ENCODE measurements at regions not wholly inside any gene's neighbourhood (a gene's known extent, or its start where the extent isn't known, plus 50 kb on each side); places are given as distances from the start of the nearest gene placed in this dataset.
"Not testable (repeated sequence)": the region's sequence is repeated elsewhere in the genome, so short reads cannot be mapped to it uniquely, and the experiment has no call there.

- no peaks in the 10 kb centered on the region for H4K20me1 ChIP-seq (ENCODE audit: insufficient read depth, low read length)
Measured at GRCh38 chr3:62951037-62951613, 75.9 kb upstream of the CADPS start.

DNA sequence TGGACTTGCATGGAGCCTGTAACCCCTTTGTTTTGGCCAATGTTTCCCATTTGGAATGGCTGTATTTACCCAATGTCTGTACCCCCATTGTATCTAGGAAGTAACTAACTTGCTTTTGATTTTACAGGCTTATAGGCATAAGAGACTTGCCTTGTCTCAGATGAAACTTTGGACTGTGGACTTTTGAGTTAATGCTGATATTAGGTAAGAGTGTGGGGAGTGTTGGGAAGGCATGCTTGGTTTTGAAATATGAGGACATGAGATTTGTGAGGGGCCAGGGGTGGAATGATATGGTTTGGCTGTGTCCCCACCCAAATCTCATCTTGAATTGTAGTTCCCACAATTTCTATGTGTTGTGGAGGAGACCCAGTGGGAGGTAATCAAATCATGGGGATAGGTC, 76.7 kb upstream of the CADPS start:
- not testable (repeated sequence) for H4K20me1 ChIP-seq (ENCODE audit: insufficient read depth, low read length); H2AFZ ChIP-seq (ENCODE audit: low read depth, low read length); H3K4me3 Mint-ChIP-seq (ENCODE audit: unreplicated experiment); FAIRE-seq; H3K27ac ChIP-seq (ENCODE audit: low read depth, low read length); H3K27me3 ChIP-seq (ENCODE audit: insufficient read depth, low read length); H3K4me2 ChIP-seq (ENCODE audit: low read length); H3K4me1 ChIP-seq (ENCODE audit: insufficient read depth, low read length); H3K79me2 ChIP-seq (ENCODE audit: insufficient read depth, low read length); H3K9me3 ChIP-seq (ENCODE audit: insufficient read depth, low read depth, low read length); H3K4me1 Mint-ChIP-seq (ENCODE audit: low read depth, unreplicated experiment); H3K9ac ChIP-seq (ENCODE audit: low read length); H3K4me3 ChIP-seq (ENCODE audit: insufficient read depth, low read depth, low read length); H3K27me3 Mint-ChIP-seq (ENCODE audit: low read depth, unreplicated experiment); H3K36me3 ChIP-seq (ENCODE audit: insufficient read depth, low read length); H3K27ac Mint-ChIP-seq (ENCODE audit: unreplicated experiment); H3K9me3 Mint-ChIP-seq (ENCODE audit: unreplicated experiment); H3K36me3 Mint-ChIP-seq (ENCODE audit: low read depth, unreplicated experiment); DNase-seq (ENCODE audit: low read depth)

More at GRCh38 chr3:62951037-62951613, 75.9 kb upstream of the CADPS start:
- Mint-ChIP-seq H3K4me1 (ENCODE audit: low read depth, unreplicated experiment) (no peaks in the 10 kb centered on the region), H3K9me3 (ENCODE audit: unreplicated experiment) (no peaks in the 10 kb centered on the region), H3K4me3 (ENCODE audit: unreplicated experiment) (no peak overlapping the region), H3K27ac (ENCODE audit: unreplicated experiment) (no peak overlapping the region), H3K36me3 (ENCODE audit: low read depth, unreplicated experiment) (no peaks in the 10 kb centered on the region), H3K27me3 (ENCODE audit: low read depth, unreplicated experiment) (no peaks in the 10 kb centered on the region)
- Histone ChIP-seq H3K27me3 (ENCODE audit: insufficient read depth, low read length) (no peaks in the 10 kb centered on the region), H3K79me2 (ENCODE audit: insufficient read depth, low read length) (no peaks in the 10 kb centered on the region), H3K4me2 (ENCODE audit: low read length) (no peak overlapping the region), H3K36me3 (ENCODE audit: insufficient read depth, low read length) (no peaks in the 10 kb centered on the region), H2AFZ (ENCODE audit: low read depth, low read length) (no peak overlapping the region), H3K9me3 (ENCODE audit: insufficient read depth, low read depth, low read length) (no peaks in the 10 kb centered on the region), H3K9ac (ENCODE audit: low read length) (no peak overlapping the region), H3K4me1 (ENCODE audit: insufficient read depth, low read length) (no peaks in the 10 kb centered on the region), H3K4me3 (ENCODE audit: insufficient read depth, low read depth, low read length) (no peak overlapping the region), H3K27ac (ENCODE audit: low read depth, low read length) (no peak overlapping the region)
- no peak for DNase-seq (ENCODE audit: low read depth)
- no peak for TF ChIP-seq EZH2 (IDR thresholded peaks at IDR 0.05; ENCODE audit: insufficient read depth, low read length)
- TF ChIP-seq, protein P1, sequence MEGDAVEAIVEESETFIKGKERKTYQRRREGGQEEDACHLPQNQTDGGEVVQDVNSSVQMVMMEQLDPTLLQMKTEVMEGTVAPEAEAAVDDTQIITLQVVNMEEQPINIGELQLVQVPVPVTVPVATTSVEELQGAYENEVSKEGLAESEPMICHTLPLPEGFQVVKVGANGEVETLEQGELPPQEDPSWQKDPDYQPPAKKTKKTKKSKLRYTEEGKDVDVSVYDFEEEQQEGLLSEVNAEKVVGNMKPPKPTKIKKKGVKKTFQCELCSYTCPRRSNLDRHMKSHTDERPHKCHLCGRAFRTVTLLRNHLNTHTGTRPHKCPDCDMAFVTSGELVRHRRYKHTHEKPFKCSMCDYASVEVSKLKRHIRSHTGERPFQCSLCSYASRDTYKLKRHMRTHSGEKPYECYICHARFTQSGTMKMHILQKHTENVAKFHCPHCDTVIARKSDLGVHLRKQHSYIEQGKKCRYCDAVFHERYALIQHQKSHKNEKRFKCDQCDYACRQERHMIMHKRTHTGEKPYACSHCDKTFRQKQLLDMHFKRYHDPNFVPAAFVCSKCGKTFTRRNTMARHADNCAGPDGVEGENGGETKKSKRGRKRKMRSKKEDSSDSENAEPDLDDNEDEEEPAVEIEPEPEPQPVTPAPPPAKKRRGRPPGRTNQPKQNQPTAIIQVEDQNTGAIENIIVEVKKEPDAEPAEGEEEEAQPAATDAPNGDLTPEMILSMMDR (IDR thresholded peaks at IDR 0.05; ENCODE audit: insufficient read depth, low read depth, low read length): no peak
- FAIRE-seq: no peak

- no peaks in the 10 kb centered on the region for H3K27me3 ChIP-seq (ENCODE audit: insufficient read depth, low read length)
- FAIRE-seq (no peak), DNase-seq (ENCODE audit: low read depth) (peak; percentile 13)
- no peak overlapping the region for H3K27ac ChIP-seq (ENCODE audit: low read depth, low read length)
- no peak overlapping the region for H3K9ac ChIP-seq (ENCODE audit: low read length)
- H3K79me2 ChIP-seq (ENCODE audit: insufficient read depth, low read length): no peaks in the 10 kb centered on the region
- H3K27me3 Mint-ChIP-seq (ENCODE audit: low read depth, unreplicated experiment): no peaks in the 10 kb centered on the region
- H3K4me1 Mint-ChIP-seq (ENCODE audit: low read depth, unreplicated experiment): no peaks in the 10 kb centered on the region
- H3K4me2 ChIP-seq (ENCODE audit: low read length): no peak overlapping the region
- no peaks in the 10 kb centered on the region for H3K36me3 ChIP-seq (ENCODE audit: insufficient read depth, low read length)
- H2AFZ ChIP-seq (ENCODE audit: low read depth, low read length): no peak overlapping the region
- H3K4me1 ChIP-seq (ENCODE audit: insufficient read depth, low read length): no peaks in the 10 kb centered on the region
- H3K9me3 ChIP-seq (ENCODE audit: insufficient read depth, low read depth, low read length): no peaks in the 10 kb centered on the region
- no peak overlapping the region for H3K4me3 ChIP-seq (ENCODE audit: insufficient read depth, low read depth, low read length)
- no peaks in the 10 kb centered on the region for H3K36me3 Mint-ChIP-seq (ENCODE audit: low read depth, unreplicated experiment)
- H3K4me3 Mint-ChIP-seq (ENCODE audit: unreplicated experiment): no peak overlapping the region
- H3K27ac Mint-ChIP-seq (ENCODE audit: unreplicated experiment): no peak overlapping the region
- no peaks in the 10 kb centered on the region for H4K20me1 ChIP-seq (ENCODE audit: insufficient read depth, low read length)
- TF ChIP-seq, protein P1 (IDR thresholded peaks at IDR 0.05; ENCODE audit: insufficient read depth, low read depth, low read length): no peak
- no peak for TF ChIP-seq EZH2 (IDR thresholded peaks at IDR 0.05; ENCODE audit: insufficient read depth, low read length)
- no peaks in the 10 kb centered on the region for H3K9me3 Mint-ChIP-seq (ENCODE audit: unreplicated experiment)
Measured at GRCh38 chr3:62954580-62954979, 79.4 kb upstream of the CADPS start.
